HG02798 (cell line): ENCODE measurements at regions not wholly inside any gene's neighbourhood (a gene's known extent, or its start where the extent isn't known, plus 50 kb on each side); places are given as distances from the start of the nearest gene placed in this dataset.

Source experiments
- ATAC-seq: cut with Tn5 transposase; IDR thresholded peaks from one replicate; pipeline ENCODE4 v1.9.1; 2021; ENCODE audit warnings: mild to moderate bottlenecking; ENCODE audit not compliant: unreplicated experiment, poor library complexity

DNA sequence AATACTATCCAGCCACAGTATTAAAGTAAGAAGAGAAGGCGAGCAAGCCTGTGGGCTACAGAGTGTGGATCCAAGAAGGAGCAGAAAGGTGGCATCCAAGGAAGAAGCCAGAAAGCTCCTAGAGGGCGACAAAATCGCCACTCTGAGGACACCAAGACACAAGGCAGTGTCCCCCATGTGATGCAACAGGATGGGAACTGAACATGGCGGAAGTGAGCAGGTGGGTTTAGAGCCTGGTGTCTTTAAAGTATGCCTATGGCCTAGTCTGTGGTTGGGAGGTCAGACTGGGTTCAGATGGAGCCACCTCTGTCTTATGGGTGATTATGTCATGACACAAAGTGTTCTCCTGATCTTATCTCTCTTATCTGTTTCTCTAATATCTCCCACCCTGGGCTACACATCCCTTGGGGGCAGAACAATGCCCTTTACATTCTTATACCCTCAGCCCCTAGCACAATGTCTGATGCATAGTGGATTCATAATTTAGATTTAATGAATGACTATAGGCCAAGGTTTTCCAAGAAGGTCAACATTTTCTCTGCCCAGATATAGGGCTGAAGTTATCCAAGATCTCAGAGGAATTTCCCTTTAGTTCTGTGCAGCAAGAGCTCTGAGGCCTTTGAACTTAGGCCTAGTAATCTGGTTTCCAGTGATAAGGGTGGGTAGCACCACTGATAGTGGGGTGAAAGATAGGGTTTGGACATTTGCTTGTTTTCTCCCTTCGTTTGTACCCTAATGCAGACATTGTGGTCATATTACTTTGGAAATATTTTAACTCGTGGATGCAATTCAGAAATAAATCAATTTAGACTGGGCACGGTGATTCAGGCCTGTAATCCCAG, 167.3 kb upstream of the AKIRIN2 start:
- no peak for ATAC-seq

DNA sequence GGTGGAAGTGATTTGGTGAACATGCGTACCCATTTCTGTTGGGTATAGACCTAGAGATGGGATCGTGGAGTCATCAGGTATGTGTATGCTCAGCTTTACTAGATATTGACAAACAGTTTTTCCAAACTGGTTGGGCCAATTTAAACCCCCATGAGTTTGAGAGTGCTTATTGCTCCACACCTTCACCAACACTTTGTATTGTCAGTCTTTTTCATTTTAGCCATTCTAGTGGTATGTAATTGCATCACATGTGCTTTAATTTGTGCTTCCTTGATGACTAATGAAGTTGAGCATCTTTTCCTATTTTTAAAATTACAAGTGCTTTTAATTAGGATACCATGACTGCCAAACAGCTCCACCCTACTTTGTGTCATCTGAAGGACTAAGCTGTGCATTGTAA, 158.9 kb upstream of the AKIRIN2 start:
- no peak for ATAC-seq

DNA sequence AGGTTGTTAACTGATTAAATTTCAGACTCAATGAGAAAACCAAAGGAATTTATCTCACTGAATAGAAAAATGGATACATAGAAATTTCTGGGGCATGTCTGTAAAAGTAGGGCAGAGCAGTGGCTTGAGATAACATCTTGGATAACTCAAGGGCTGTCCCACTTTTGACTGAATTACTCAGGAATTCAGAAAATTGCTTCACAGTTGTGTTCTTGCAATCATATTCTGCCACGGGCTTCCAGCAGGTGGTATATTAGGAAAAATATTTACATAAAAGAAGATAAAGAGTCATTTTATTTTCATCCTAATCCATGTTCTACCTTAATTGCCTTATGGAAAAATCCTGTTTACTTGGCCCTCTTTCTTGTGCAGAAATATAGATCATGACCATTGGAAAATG, 156.4 kb upstream of the AKIRIN2 start:
- ATAC-seq: no peak

DNA sequence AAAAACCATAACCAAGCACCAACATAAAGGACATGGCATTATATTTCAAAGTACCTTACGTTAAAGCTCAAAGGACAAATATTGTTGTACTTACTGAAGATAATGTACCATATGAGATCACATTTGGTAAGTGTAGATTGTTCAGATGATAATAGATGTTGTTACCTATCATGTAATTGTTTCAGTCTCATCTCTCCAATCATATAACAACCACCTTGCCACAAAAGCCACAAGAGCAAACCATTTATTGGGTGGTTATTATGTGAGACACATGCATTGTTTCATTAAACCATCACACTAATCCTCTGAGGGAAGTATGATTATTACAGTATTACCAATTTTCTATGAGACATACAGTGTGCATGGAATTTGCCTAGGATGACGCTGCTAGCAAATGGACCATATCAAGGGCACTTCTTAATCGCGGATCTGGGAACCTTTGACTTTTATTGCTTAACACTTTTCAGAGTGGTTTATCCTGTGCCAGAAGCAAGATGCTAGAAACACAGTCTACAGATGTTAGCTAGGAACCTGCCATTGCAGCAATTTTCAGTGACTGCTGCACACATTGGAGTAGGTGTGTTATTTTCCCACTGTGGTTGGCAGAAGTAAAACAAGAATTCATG, 149.8 kb upstream of the AKIRIN2 start:
- no peak for ATAC-seq

DNA sequence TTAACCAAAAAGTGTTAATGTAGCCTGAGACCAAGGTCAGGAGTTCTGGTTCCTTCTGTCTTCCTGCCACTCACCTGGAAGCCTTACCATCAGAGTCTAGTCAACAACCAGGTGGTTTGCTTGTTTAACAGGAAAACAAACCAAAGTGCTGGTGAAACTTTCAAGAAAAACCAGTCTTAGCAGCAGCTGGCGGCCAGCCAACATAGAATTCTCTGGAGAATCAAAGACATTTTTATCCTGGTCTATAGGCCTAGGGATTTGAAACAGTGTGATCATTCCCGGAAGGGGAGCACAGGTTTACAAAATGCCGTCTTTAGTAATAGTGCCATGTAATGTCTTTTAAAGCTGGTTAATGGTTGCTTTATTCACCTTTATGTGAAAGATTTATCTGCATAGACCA, 146.6 kb upstream of the AKIRIN2 start:
- no peak for ATAC-seq

DNA sequence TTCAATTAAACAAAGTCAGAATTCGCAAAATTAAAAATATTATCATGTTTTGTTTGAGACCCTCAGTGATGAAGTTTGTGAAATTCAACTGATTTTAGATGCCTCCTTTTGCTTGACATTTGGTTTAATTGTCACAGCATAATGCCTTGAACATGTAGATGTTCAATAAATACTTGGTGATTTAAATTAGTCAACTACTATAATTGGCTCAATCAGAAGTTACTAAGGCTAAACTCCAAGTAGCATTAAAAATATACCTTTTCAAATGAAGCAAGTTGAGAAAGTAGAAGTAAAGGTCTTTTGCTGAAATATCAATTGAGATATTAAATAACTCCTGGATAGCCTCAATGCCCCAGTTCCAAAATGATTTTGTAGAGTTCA, 145.8 kb upstream of the AKIRIN2 start:
- ATAC-seq: no peak

DNA sequence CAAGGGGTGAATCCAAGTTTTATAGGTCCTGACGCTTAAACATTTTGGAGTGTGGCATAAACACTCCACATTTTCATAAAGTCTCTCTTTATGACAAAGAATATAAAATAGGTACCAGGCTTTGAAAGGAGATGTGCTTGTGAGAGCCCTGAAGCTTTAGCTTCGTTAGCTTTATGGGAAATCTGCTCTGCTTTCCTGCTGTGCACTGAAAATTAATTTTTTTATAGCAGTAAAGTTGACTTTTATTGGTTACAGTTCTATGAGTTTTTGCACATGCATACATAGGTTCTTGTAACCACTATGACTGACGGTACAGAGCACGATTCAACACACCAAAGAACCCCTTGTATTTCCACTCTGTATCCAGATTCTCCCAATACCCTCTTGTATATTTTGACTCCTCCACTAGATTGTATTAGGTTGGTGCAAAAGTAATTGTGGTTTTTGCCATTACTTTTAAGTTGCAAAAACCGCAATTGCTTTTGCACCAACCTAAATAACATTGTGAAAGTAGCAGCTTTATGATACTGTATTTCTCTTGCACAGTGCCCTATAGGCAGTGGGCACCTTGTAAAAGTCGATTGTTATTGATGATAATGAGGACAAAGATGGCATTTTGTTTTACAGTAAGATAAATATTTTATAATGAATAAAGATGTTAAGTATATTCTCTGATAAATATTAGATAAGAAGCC, 145.2 kb upstream of the AKIRIN2 start:
- no peak for ATAC-seq

DNA sequence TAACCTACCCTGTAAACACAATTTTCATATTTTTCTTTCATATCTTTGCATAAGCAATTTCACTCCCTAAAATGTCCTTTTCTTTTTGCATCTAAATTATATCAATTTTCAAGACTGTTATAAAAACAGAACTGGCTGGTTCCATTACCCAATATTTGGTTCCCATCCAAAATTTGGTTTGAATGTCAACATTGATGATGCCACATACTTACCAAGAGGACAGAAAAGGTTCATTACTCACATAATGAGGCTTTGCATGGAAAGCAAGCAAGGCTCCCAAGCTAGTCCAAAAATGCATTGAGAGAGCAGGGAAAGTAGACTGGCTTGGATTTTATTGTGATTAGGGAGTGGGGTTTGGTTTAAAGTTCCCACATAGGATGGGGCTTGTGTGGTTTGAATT, 144.4 kb upstream of the AKIRIN2 start:
- ATAC-seq: no peak

DNA sequence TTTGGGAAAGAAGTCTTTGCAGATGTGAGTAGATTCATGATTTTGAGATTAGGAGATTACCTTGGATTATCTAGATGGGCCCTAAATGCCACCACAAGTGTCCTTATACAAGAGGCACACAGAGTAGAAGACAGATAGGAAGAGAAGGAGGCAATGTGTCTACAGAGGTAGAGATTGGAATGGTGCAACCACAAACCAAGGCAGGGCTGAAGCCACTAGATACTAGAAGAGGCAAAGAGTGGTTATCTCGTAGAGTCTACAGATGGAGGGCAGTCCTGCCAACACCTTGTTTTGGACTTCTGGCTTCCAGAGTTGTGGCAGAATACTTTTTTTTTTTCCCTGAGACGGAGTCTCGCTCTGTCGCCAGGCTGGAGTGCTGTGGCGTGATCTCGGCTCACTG, 138.3 kb upstream of the AKIRIN2 start:
- ATAC-seq: no peak

DNA sequence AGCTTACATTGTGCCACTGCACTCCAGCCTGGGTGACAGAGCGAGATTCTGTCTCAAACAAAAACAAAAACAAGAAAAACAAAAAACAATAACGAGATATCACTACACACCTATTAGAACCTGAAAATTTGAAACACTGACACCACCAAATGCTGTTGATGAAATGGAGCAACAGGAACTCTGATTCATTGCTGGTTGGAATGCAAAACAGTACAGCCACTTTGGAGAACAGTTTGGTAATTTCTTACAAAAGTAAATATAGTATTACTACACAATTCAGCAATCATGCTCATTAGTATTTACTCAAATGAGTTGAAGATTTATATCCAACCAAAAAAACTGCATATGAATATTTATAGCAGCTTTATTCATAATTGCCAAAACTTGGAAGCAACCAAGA, 135.8 kb upstream of the AKIRIN2 start:
- ATAC-seq: no peak

DNA sequence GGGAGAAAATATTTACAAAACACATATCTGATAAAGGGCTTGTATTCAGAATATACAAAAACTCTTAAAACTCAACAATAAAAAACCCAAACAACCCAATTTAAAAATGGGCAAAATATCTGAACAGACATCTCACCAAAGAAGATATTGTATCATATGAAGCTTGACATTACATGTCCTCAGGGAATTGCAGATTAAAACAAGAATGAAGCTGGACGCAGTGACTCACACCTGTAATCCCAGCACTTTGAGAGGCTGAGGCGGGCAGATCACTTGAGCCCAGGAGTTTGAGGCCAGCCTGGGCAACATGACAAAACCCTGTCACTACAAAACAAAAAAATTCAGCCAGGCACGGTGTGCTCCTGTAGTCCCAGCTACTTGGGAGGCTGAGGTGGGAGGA, 135.4 kb upstream of the AKIRIN2 start:
- ATAC-seq: no peak

DNA sequence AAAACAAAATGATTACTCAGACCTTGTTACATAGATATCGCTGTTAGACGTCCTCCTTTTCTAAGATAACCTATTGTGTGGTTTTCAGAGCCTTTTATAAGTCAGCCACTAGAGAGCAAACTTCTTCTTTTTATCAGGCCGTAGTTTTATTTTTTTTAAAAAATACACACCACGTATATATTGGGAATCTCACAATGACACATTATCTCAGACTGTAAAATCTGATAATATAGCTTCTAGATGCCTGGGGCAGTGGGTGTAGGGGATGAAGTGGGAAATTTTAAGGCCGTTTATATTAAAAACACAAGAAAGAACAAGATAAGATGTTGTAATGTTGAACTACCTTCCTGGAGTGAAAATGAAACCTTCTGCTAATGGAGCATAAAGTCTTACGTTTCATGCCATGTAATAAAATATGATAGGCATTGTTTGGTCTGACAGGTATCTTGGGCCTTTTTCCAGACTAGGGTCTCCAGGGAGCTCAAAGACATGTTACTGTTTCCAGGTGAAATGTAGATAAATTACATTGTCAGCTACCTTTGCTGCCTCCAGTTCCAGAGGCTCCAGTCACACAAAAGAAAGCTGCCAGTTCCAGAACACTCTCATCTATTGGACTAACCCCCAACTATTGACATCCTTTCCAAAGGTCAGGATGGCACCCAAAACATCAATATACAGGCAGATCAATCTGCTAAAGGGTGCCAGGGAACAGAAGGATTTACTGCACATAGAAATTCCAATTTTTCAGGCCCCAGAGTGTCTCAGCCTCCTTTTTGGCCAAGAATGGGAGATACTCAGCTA, 130.2 kb upstream of the AKIRIN2 start:
- ATAC-seq: peak; percentile 69

DNA sequence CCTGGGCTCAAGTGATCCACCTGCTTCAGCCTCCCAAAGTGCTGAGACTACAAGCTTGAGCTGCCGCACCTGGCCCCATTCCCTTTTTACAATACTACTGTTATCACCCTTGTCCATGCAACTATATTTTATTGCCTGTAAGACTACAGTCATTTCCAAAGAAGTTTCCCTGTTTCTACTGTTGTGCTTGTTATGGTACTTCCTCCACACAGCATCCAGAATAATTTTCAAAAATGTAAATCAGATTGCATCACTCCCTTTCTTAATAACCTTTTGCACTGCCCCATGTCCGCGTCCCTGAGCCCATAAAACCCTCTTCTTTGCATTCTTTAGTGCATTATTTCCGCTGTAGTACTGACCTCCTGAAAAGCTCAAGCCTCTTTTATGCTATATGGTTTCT, 128.9 kb upstream of the AKIRIN2 start:
- no peak for ATAC-seq

DNA sequence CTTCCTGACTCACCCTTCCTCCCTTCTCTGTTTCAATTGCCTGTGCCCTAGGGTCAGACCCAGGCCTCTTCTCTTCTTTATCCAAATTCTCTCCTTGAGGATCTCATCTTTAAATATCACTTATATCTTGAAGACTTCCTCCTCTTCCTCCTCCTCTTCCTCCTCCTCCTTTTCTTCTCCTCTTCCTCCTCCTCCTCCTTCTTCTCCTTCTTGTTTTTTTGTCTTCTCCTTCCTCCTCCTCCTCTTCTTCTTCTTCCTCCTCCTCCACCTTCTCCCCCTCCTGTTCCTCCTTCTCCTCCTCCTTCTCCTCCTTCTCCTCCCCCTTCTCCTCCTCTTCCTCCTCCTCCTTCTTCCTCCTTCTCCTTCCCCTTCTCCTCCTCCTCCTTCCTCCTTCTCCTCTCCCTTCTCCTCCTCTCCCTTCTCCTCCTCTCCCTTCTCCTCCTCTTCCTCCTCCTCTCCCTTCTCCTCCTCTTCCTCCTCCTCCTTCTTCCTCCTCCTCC, 127.6 kb upstream of the AKIRIN2 start:
- ATAC-seq: no peak

DNA sequence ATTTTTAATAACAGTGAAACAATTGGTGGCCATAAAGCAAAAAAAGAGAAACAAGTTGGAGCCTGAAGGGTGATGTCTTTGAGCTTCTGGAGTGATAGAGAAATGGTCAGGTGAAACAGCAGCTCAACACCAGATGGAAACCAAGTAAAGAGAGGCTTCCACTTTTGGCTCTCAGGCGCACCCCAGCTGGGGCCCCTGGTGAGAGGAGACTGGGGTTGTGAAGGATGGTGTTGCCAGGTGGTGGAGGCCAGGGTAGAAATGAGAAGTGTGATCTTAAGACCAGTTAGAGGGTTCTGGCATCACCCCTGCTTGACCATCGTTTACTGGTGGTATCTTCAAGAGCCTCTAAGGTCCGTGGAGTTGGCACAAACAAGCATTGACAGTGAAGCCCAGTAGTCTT, 126.0 kb upstream of the AKIRIN2 start:
- ATAC-seq: peak; percentile 66

DNA sequence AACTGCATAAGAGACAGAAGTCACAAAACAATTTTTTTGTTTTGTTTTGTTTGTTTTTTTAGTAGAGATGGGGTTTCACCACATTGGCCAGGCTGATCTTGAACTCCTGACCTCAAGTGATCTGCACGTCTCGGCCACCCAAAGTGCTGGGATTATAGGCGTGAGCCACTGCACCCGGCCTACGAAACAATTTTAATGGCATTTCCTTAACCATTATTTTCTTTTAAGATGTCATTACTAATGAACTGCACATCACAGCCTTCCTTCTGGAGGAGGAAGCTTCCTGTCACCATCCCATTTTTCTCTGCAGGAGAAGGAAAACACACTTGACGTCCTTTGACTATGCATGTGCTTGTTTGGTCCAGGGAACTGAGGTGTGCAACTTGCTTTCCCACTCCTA, 125.3 kb upstream of the AKIRIN2 start:
- ATAC-seq: no peak

DNA sequence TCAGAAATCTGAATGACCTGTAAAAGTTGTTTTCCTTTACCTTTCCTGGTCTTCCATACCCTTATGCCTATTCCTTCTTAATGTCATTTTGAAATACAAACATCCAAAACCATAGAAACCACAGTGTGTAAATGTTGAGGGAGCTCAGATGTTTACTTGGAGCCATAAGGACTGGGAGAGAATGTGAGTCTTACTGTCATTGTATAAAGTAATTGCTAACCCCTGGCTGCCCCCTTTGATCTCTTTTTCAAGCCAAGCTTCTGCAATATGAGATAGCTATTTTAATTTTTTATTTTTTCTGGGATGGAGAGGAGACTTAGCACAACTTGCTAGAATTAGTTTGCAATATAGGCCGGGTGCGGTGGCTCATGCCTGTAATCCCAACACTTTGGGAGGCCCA, 124.4 kb upstream of the AKIRIN2 start:
- ATAC-seq: no peak

DNA sequence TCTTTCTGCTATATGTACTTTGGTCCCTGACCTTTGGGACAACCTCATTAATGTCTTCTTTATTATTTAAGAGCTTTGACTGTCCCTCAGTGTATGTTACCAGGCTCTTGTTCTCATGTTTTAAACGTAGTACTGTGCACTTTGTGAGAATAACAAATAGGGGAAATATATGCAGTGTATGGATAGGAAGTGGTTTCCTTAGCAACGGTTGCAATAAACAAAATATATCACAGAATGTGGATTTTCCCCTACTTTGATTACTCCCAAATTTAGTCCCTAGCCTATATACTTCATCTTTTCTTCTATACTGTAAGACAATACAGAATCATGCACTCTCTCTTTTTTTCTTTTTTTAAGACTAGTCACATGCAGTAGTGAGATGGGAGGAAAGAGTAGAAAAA, 123.8 kb upstream of the AKIRIN2 start:
- ATAC-seq: peak; percentile 54

DNA sequence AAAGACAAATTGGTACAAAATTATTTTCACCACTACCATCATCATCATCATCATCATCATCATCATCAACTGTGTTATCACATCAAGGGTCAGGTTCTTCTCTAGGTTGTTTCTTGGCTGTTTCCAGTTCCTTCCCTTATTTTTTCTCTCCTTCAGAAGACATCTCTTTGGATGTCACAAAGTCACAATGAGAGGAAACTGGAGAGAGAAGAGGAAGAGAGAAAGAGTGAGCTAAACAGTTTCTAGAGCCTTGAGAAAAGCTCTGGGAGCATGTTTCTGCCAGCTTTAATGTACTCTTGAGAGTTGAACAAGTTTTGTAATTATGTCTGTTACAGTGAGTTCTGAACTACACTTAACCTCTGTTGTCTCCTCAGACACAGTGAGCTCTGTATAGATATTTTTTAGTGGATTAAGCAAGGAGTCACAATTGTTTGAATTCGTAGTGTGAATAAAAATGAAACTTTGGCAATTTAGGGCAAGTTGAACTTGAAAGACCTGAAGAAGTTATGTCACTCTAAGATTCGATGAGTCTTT, 123.0 kb upstream of the AKIRIN2 start:
- ATAC-seq: no peak

DNA sequence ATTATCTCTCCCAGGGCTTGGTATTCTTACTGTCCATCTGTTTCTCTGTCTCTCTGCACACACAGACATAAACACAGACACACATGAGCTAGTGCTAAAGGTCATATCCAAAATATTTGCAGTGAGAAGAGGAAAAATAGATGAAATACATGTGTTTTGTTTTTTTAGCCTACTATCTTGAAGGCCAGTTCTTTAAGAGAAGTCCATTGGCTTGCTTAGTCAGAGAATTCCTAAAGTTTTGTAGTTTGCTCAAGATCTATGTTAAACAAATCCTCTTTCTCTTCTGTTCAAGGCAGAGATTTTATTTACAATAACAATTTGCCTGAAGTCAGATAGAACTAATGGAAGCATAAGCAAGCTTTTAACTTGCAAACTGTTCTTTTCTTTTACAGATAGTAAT, 120.0 kb upstream of the AKIRIN2 start:
- ATAC-seq: no peak
